GM19023 (cell line): ENCODE measurements at regions not wholly inside any gene's neighbourhood (a gene's known extent, or its start where the extent isn't known, plus 50 kb on each side); places are given as distances from the start of the nearest gene placed in this dataset.
A peak's percentile ranks its signal among the peaks of the same experiment; 100 is the strongest.
"Not testable (repeated sequence)": the region's sequence is repeated elsewhere in the genome, so short reads cannot be mapped to it uniquely, and the experiment has no call there.

Experiments
- ATAC-seq: cut with Tn5 transposase; IDR thresholded peaks from one replicate; pipeline ENCODE4 v1.9.1; 2021; ENCODE audit warnings: mild to moderate bottlenecking, moderate library complexity; ENCODE audit not compliant: unreplicated experiment

DNA sequence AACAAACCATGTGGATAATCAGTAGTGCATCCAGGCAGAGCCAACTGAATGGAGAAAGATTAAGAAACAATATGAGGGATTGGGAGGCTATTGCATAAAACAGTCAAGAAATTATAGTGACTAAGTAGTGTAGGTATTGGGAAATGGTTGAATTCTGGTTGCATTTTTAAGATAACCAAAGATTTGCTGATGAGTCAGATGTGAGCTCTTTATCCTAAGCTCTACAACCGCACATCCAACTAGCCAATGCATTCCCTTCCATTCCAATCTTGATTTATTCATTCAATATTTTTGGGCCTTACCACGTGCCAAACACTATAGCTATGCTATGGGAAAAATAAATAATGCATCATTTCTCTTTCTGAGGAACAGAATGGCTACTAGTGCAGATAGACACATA is 524.5 kb upstream of the RGMB start:
- no peak for ATAC-seq

DNA sequence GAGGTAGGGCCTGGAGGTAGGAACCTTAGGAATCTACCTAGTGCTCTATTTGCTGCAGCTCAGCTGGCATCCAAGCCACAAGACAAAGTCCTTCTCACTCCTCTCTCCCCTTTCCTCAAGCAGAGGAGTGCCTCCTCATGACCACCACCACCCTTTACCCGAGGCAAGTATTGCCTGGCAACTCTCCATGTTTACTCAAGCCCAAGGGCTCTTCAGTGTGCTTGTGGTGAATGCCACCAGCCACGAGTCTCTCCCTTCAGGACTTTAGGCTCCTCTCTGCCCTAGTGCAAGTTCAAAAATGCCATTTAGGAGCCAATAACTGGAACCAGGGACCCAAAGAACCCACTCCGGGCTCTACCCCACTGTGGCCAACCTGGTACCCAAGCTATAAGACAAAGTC is 514.5 kb upstream of the RGMB start:
- ATAC-seq, result no peak

DNA sequence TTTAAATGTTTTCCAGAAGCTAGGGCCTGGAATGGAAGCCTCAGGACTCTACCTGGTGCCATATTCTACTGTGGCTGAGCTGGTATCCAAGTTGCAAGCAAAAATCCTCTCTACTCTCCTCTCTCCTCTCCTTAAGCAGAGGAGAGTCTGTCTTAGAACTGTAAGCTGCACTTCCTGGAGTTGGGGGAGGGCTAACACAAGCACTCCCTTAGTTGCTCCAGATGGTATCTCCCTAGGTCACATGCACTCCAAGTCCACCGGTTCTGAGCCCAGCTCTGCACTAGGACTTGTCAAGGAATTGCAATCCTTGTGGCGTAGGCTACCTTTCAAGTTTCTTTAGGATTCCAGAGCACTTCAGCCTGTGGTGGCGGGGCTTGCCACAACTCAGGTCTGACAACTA is 513.9 kb upstream of the RGMB start:
- ATAC-seq, result no peak

DNA sequence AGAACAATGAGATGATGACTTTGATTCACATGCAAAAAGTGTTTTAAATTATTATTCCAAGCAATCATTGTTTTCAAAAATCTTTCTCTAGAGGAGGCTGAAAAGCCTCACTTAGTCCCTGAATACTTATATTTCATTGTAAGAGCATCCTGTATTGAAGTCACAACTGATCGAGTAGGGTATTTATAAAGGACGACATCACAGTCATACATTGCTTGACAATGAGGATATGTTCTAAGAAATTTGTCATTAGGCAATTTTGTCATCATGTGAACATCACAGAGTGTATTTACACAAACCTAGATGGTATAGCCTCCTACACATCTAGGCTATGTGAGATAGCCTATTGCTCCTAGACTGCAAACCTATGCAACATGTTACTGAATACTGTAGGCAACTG is 510.4 kb upstream of the RGMB start:
- ATAC-seq, result no peak

DNA sequence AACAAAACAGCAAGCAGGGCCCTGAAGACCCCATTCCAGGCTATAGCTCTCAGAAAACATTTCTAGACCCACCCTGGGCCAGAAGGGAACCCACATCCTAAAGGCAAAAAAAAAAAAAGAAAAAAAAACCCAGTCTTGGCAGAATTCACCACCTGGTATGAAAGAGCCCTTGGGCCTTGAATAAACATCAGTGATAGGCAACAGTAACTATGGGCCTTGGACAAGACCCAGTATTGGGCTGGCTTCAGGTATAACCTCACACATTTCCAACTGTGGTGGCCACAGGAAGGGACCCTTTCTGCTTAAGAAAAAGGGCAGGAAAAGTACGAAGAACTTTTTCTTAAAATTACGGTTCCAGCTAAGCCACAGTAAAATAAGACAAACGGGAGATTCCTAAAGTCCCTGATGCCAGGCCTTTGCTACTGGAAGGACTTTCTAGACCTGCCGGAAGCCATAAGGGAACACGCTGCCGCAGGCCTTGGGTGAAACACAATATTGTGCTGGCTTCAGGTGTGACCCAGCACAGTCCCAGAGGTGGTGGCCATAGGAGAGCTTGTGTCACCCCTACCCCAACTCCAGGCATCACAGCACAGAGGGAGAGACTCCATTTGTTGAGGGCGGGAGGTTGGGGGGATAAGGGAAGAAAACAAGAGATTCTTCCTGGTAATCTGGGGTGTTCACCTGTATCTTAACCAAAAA is 505.2 kb upstream of the RGMB start:
- ATAC-seq, result no peak

DNA sequence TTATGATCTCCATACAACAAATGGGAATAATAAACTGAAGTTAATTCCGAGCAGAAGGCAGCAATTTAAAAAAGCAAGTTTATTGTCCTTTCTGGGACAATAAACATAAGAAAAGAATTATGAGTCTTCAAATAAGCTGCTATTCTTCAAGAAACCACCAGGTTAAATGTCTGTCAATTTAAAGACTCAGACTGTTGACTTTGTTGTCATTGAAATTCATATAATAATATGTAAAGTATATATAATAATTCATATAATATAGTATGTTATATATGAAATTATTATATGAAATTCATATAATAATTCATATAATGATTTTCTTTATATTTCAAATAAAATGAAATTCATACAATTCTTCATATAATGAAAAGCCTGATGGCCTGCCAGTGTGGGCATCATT is 497.5 kb upstream of the RGMB start:
- no peak for ATAC-seq

DNA sequence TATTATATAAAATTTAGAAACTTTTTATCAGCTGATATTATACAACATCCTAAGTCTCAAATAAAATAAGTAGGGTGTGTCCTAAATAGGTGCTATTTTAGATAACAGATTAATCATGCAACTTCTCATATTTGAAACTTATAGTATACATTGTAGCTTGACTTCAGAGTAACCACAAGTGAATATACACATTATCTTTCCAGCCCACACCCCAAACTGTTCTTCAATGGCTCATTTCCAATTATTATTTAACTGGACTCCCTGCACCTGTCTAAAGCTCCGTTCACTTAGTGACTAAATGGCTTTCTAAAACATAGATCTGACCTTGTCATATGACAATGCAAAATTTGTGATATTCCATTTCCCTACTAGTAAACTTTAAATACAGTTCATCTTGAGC is 490.9 kb upstream of the RGMB start:
- ATAC-seq, result no peak

DNA sequence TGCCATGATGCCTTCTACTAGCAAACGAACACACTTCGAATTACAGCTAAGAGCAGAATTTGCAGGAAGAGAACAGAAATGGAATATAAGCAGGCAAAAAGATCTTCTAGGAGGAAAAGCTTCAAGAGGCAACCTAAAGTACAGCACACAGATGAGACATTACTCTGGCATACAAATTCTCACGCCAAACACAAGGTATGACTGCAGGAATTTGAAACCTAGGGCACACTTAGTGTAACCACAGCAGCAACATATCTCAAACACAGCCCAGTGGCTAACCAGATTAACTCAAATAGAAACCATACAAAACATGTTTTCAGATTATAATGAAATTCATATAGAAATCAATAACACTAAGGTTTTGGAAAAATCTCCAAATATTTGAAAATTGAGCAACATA is 481.0 kb upstream of the RGMB start:
- no peak for ATAC-seq

DNA sequence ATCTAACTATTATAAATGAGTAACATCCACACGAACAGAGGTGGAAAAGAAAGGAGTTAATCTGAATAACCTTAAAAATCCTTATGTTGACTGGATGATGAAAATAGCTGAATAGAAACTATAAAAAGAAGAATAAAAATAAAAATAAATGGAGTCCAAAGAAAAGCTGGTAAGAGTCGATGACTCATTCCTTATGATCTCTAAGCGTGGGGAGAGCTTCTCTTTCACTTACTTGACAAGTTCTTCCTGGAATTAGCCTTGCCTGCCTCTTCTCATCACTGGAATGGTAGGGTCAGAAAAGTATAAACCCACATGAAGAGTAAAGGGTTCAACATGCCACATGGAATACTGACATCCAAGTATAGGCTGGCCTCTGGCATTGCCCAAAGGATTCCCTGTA is 477.0 kb upstream of the RGMB start:
- no peak for ATAC-seq

DNA sequence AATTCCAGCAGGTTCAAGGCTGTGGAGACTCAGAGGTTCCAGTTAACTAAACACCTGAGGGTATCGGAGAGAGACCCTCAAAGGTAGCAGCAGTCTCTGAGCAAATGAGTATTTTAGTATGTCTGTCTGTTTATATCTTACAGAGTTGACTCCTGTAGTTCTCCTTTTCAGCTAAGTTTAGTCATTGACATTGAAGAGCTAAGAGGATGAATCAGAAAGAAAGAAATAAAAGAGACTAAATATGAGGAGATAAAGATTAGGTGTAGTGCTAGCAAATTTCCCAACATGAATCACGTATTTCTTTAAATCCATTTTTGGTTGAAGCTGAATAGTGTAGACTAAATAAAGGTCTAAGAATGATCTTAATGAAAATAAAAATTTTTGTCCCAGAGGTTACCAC is 474.0 kb upstream of the RGMB start:
- no peak for ATAC-seq

DNA sequence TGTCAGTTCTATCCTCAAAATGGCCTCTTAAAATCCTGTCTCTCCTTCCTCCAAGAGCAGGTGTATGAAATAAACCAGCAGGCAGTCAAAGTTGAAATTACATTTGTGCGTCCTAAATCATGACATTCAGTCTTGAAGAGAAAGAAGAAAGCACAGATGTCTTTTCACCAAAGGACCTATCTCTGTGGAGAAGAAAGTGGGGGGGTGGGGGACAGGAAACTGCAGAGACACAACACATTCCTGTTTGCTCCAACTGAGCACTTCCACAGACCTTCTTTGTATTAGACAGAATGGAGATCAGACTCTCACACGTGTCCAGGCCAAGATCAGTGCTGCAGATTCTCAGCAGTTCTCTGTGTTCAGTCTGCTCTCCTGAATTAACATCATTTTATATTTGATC is 471.9 kb upstream of the RGMB start:
- no peak for ATAC-seq

DNA sequence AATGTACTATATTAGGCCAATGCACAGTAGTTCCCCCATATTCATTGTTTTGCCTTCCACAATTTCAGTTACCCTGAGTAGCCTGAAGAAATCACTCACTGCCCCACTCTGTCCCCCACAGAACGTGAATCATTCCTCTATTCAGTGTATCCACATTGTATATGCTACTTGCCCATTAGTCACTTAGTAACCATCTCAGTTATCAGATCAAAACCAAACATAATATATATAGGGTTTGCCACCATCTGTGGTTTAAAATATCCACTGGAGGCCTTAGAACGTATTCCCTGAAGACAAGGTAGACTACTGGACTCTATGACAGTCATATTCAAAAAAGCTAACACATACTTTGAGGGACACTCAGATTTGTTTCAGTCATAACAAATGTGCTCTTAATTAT is 465.7 kb upstream of the RGMB start:
- no peak for ATAC-seq

DNA sequence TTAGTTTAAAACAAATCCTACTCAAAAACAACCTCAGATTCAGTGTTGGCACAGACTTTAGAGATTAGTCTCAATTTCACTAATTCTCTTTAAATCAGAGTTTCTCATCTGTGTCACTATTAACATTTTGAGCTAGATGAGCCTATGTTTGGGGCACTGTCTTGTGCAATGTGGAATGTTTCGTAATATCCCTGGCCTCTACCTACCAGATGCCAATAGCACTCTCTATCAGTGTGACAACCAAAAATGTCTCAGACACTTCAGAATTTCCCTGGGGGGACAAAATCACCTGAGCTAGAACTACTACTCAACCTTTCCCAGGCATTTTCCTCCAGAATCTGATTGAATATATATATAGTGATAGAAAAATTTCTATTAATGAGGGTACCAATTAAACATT is 465.2 kb upstream of the RGMB start:
- ATAC-seq, result no peak

DNA sequence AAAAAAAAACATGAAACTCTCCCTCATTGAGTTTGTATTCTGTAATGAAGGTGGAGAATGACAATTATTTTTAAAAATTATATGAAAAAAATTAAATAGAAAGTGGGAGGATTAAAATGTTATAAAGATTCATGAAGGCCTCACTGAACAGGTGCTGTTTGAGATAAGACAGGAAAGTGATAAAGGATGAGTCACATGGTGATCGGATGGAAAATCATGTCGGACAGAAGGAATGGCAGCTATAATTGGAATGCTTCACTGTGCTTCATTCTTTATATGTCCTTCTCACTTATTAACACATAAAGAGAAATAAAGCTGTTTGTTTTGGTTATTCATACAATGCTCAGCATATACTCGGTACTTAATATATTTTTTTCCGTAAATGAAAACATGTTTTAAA is 464.5 kb upstream of the RGMB start:
- no peak for ATAC-seq

DNA sequence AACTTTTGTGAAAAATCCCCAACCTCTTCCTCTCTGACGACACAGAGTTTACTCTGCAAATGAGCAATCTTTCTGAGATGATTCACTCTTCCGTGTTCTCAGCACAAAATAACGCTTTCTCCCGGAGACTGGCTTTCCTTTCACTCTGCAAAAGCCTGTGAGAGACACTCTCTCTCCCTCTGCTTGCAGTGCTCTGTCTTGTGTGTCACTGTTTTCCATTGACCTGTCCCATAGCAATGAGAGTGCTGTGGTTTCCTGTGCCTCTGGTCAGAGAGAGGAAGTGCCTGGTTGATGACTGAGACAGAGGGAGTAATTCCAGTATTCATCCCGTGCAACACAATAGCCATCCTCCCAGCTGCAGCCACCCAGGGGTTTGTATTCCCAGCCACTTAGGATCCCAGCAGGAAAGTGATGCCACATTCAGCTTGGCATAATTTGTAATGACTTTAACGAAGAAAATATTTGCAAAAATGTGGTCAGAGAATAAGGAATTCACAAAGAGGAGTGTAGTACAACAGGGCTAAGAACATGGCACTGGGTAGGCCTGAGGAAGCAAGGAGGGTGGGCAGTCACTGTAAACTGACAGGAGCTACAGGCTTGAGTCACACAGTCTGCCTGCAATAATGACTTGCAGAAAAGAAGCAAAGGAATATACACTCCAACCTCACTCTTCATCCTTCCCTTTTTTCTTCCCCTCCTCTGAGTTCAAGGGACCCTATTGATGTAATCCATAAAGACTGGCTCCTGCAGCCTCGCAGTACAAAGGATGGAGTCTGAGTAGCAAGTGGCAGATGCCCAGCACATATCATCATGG is 463.5 kb upstream of the RGMB start:
- ATAC-seq, result peak; percentile 84

DNA sequence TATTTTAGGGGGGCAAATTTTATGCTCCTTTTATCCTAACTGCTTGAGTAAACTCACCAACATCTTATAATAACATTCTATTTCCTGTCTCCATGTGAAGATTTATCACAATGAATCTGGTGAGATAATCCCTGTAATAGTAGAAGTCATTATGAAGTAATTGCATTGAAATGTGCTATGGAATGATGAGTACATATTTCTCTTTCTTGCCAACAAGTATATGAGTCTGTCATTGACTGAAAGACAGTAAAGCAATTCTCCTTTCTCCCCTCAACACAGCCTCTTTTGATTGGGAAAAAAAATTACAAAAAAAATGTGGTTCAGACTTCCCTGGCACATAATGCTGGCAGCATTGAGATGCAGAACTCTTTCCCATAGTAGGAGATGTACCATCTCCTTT is 459.2 kb upstream of the RGMB start:
- no peak for ATAC-seq

DNA sequence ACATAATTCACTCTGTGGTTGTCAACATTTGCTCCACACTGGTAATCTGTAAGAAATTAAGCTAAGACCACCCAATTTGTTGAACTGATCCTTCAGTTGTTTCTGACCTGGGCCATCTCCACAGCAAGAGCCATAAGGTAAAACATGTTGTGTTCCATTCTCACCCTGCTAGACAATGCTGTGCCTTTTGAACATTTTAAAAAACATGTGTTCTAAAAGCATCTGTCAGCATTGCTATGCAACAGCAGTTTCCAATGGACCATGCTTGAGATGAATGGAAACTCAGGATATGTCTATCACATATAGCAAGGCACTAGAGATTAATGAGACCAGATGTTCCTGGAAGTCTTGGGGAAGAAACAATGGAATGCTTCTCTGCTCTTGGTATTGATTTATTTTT is 455.1 kb upstream of the RGMB start:
- ATAC-seq, result no peak

DNA sequence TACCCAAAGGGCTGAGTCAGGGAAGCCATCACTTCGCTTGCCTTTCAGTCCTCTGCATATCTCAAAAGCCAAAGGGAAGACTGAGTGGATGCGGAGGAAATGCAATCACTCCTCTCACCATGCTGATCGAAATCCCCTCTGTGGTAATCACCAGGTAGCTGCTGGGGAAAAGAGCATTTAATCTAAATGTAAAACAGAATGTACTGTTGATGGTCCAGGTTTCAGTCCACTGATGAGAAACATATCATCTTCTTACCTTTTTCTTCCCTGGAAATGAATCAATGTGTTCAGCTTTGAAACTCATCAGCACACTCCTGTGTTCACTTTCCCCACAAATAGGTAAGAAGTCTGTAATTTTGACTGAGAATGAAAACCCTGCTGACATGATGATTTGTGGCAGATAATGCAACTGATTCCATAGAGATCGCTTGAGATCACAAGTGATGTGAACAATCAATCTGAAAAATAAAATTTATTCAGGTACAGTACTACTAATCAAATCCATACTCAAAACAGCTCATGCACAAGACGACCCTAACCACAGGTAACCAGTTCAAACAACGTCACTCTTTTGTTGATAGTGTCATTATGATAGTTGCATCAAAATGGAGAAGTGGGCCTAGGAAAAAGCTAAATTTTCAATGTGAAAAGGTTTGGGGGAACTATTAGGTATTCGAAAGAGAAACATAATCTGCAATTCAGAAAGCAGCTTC is 454.0 kb upstream of the RGMB start:
- ATAC-seq, result no peak

DNA sequence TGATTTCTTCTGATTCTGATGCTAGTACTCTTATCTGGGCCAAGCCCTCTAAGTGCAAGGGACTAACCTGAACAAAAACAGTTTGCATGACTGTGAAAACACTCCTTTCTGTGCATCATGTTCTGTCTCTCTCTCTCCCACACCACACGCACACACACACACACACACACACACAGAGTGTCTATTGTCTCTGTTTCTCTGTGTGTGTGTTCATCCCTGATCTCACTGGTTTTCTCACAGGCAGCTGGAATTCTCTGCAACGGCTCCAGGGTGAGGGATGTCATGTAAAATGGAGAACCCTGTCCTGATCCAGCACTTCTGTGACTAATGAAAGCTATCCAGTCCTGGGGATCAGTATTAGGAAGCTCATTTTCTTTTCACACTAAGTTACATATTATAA is 453.1 kb upstream of the RGMB start:
- ATAC-seq, result no peak

DNA sequence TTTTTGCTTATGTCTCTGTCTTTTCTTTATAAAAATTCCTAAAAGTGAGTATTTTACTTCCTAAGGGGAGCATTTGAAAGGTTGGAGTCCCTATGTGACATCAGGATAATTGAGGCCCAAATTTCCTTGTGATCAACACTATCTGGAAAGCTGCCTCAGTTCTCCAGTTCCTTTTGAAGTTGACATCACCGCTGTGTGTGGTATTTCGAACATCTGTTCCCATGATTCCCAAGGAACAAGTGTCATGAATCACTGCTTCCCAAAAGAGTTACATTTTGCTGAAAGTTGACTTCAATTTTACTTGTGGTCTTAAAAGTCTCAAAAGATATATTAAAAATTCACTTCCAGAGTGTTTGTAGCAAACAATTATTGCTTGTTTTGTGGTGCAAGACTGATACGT is 452.1 kb upstream of the RGMB start:
- no peak for ATAC-seq

DNA sequence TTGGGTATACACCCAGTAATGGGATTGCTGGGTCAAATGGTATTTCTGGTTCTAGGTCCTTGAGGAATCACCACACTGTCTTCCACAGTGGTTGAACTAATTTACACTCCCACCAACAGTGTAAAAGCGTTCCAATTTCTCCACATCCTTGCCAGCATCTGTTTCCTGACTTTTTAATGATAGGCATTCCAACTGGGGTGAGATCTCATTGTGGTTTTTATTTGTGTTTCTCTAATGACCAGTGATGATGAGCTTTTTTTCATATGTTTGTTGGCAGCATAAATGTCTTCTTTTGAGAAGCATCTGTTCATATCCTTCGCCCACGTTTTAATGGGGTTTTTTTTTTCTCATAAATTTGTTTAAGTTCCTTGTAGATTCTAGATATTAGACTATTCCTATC is 448.3 kb upstream of the RGMB start:
- ATAC-seq, result not testable (repeated sequence)

DNA sequence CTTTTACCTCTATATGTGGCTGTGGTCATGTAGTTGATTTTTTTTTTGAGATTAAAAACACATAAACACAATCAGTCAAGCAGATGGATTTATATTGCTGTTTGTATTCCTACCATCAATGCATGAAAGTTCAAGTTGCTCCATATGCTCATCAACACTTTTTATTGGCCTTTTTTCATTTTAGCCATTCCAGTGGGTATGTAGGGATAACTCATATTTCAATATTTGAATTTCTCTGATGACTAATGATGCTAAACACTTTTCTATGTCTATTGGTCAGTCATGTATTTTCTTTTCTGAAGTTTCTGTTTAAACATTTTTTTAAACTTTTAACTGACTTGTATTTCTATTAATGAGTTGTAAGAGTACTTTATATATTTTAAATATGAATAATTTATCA is 445.4 kb upstream of the RGMB start:
- ATAC-seq, result no peak
